Neural progenitor cell (in vitro differentiated cells): ENCODE measurements at regions not wholly inside any gene's neighbourhood (a gene's known extent, or its start where the extent isn't known, plus 50 kb on each side); places are given as distances from the start of the nearest gene placed in this dataset.

Experiments
- CTCF ChIP-seq: fragments of 200-600 bp; sonication (generic); IDR thresholded peaks from 2 replicates; pipeline ENCODE4 v1.5.1; 2017; ENCODE audit warnings: antibody characterized with exemption, mild to moderate bottlenecking
- EZH2 ChIP-seq: fragments of 200-600 bp; sonication (generic); IDR thresholded peaks from 2 replicates; pipeline ENCODE4 v1.6.1; 2017; ENCODE audit warnings: antibody characterized with exemption, mild to moderate bottlenecking, moderate library complexity

GRCh38 chr16:65524231-65524630 lies 402.4 kb upstream of the CDH11 start:
- TF ChIP-seq CTCF = no peak
- TF ChIP-seq EZH2 = no peak
